ENCODE measurements at regions not wholly inside any gene's neighbourhood (a gene's known extent, or its start where the extent isn't known, plus 50 kb on each side); places are given as distances from the start of the nearest gene placed in this dataset.

DNA sequence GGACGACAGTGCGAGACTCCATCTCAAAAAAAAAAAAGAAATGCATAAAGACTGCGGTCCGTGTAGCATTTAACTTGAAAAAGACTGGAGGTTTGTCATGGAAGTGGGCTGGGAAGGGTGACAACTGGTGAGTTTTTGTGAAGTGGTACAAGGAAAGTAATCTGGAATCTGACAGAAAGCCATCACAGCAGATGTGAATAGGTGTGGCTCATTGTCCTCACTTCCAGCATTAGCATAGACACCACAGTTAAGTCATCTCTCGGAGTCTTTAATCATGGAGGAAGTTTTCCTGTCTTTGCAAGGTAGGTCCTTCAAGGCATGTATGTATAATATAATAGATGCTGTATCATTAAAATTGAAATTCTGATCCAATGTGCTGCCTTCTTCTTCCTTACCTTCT lies 453.2 kb downstream of the TFAP2A start:
- no peak overlapping the region for H3K4me3 ChIP-seq (ENCODE audit: low read depth, low read length)
- CTCF ChIA-PET = no interaction called here
- H3K27ac ChIP-seq (ENCODE audit: low read depth, low read length) = no peak overlapping the region
- H3K9me3 ChIP-seq (ENCODE audit: control insufficient read depth, insufficient read depth, low read length) = no peaks in the 10 kb centered on the region; the same call in 1 of the 2 replicates
- POLR2A ChIA-PET = no interaction called here
- TF ChIP-seq, protein P1, sequence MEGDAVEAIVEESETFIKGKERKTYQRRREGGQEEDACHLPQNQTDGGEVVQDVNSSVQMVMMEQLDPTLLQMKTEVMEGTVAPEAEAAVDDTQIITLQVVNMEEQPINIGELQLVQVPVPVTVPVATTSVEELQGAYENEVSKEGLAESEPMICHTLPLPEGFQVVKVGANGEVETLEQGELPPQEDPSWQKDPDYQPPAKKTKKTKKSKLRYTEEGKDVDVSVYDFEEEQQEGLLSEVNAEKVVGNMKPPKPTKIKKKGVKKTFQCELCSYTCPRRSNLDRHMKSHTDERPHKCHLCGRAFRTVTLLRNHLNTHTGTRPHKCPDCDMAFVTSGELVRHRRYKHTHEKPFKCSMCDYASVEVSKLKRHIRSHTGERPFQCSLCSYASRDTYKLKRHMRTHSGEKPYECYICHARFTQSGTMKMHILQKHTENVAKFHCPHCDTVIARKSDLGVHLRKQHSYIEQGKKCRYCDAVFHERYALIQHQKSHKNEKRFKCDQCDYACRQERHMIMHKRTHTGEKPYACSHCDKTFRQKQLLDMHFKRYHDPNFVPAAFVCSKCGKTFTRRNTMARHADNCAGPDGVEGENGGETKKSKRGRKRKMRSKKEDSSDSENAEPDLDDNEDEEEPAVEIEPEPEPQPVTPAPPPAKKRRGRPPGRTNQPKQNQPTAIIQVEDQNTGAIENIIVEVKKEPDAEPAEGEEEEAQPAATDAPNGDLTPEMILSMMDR (IDR thresholded peaks at IDR 0.05; ENCODE audit: low read depth, low read length) = no peak
- no peaks in the 10 kb centered on the region for H3K27me3 ChIP-seq (ENCODE audit: control insufficient read depth, insufficient read depth, low read length)
- DNase-seq (ENCODE audit: low read depth, low spot score) = no peak

DNA sequence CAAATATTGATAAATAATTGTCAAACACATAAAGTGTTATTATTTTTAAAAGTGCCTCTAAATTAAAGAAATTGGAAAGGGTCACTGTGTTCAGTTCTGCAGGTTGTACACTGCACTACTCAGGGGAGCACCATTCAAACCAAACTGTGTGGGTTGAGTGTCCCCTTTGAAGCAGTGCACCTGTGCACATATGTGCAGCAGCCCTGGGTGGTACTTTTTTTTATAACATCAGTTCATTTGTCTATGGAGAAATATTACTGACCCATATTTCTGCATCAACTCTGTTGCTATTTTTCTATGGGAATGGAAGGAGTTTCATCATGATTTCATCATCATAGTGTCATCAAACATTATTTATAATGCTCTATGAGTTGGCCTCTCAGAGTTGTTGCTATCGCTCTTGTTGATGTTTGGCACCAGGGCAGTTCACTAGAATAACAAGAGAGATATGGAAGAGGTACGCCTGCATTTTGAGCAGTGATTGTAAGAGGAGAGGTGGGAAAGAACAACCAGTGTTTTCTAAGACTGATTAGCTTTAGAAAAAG lies 457.6 kb downstream of the TFAP2A start:
- no peaks in the 10 kb centered on the region for H3K27me3 ChIP-seq (ENCODE audit: control insufficient read depth, insufficient read depth, low read length)
- TF ChIP-seq, protein P1 (IDR thresholded peaks at IDR 0.05; ENCODE audit: low read depth, low read length) = no peak
- CTCF ChIA-PET = no interaction called here
- no peak for DNase-seq (ENCODE audit: low read depth, low spot score)
- peaks cover 4% of the 10 kb centered on the region for H3K9me3 ChIP-seq (ENCODE audit: control insufficient read depth, insufficient read depth, low read length)
- POLR2A ChIA-PET = no interaction called here
- H3K4me3 ChIP-seq (ENCODE audit: low read depth, low read length) = no peak overlapping the region
- H3K27ac ChIP-seq (ENCODE audit: low read depth, low read length) = no peak overlapping the region

DNA sequence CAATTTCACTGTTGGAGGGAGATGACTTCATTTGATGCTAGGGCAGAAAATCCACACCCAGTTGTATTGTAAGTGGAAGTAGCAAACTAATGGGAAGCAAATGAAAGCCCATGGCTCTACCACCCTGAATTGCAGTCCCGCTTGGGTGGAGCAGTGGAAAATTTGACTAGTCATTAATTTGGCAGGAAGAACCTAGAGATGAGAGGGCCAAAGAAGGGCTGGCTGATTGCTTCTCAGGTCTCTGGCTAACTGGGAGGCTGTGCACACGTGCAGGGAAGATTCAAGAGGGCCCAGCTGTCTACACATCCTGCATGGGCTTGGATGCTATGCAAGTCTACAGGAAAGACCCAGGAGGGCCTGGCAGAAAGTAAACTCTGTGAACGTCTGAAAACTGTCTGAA lies 466.2 kb downstream of the TFAP2A start:
- POLR2A ChIA-PET = no interaction called here
- Histone ChIP-seq H3K27ac (ENCODE audit: low read depth, low read length) (no peak overlapping the region), H3K4me3 (ENCODE audit: low read depth, low read length) (no peak overlapping the region), H3K9me3 (ENCODE audit: control insufficient read depth, insufficient read depth, low read length) (peaks cover 9% of the 10 kb centered on the region), H3K27me3 (ENCODE audit: control insufficient read depth, insufficient read depth, low read length) (no peaks in the 10 kb centered on the region)
- CTCF ChIA-PET = no interaction called here
- TF ChIP-seq, protein P1 (IDR thresholded peaks at IDR 0.05; ENCODE audit: low read depth, low read length) = no peak
- DNase-seq (ENCODE audit: low read depth, low spot score) = no peak

DNA sequence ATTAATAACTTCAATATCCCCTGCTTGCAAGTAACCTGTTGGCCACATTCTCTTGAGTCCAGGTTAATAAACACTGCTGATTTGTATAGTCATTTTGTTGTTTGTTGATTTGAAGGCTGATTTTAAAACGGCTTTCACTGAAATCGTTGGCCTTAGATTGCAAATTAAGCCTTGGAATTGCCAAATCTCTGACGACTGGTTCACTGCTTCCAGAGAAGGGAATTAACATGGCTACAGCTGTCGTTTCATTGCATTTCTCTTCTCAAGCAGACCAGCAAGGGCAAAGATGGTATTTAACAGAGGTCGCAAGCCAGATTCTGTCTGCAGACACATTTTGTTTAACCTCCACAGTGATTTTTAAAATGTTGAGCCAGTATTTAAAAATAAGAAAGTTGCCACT lies 470.9 kb downstream of the TFAP2A start:
- H3K4me3 ChIP-seq (ENCODE audit: low read depth, low read length) = no peak overlapping the region
- no peak overlapping the region for H3K27ac ChIP-seq (ENCODE audit: low read depth, low read length)
- ChIA-PET CTCF (no interaction called here), POLR2A (no interaction called here)
- TF ChIP-seq, protein P1 (IDR thresholded peaks at IDR 0.05; ENCODE audit: low read depth, low read length) = no peak
- no peaks in the 10 kb centered on the region for H3K27me3 ChIP-seq (ENCODE audit: control insufficient read depth, insufficient read depth, low read length)
- DNase-seq (ENCODE audit: low read depth, low spot score) = no peak
- peaks cover 20% of the 10 kb centered on the region for H3K9me3 ChIP-seq (ENCODE audit: control insufficient read depth, insufficient read depth, low read length)

DNA sequence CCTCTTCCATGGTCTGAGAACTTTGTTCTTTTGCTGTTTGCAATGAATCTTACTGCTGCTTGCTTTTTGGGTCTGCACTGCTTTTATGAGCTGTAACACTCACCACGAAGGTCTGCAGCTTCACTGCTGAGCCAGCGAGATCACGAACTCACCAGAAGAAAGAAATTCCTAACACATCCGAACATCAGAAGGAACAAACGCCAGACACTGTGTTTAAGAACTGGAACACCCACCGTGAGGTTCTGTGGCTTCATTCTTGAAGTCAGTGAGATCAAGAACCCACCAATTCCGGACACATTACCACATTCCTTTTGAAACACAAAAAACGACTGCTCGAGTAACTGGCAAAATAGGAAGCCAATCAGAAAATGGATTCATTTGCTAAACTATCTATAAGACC lies 471.8 kb downstream of the TFAP2A start:
- Histone ChIP-seq H3K27me3 (ENCODE audit: control insufficient read depth, insufficient read depth, low read length) (no peaks in the 10 kb centered on the region), H3K4me3 (ENCODE audit: low read depth, low read length) (no peak overlapping the region), H3K27ac (ENCODE audit: low read depth, low read length) (no peak overlapping the region), H3K9me3 (ENCODE audit: control insufficient read depth, insufficient read depth, low read length) (peaks cover 20% of the 10 kb centered on the region)
- ChIA-PET POLR2A (no interaction called here), CTCF (no interaction called here)
- DNase-seq (ENCODE audit: low read depth, low spot score) = no peak
- TF ChIP-seq, protein P1 (IDR thresholded peaks at IDR 0.05; ENCODE audit: low read depth, low read length) = no peak
